ENCODE measurements at regions not wholly inside any gene's neighbourhood (a gene's known extent, or its start where the extent isn't known, plus 50 kb on each side); places are given as distances from the start of the nearest gene placed in this dataset.

- no peak for TF ChIP-seq ZBTB33 (IDR thresholded peaks at IDR 0.05; ENCODE audit: extremely low read depth, insufficient replicate concordance, low read length)
- TF ChIP-seq SP1 (IDR thresholded peaks at IDR 0.05; ENCODE audit: low read depth): no peak
- no peak for TF ChIP-seq POLR2AphosphoS5 (IDR thresholded peaks at IDR 0.05; ENCODE audit: low read depth, low read length)
Observed at GRCh38 chr10:83724471-83725241, 414.7 kb upstream of the GHITM start (continued).

GRCh38 chr10:83725567-83725966, 413.7 kb upstream of the GHITM start:
- Histone ChIP-seq H3K27ac (ENCODE audit: low read depth, low read length) (no peak overlapping the region), H3K79me2 (ENCODE audit: insufficient read depth, low read length) (no peaks in the 10 kb centered on the region), H3K4me3 (replicated peaks in 1 of 2; ENCODE audit: low read depth in 1 of 2, low read length in 2 of 2) (no peak overlapping the region), H3K9me3 (ENCODE audit: control insufficient read depth in 1 of 2, insufficient read depth in 1 of 2, low read depth in 1 of 2, low read length in 2 of 2) (peaks cover 9 to 13% of the 10 kb centered on the region in 2 experiments; a peak in 2 of 4 replicates), H2AFZ (ENCODE audit: low read depth, low read length, poor library complexity, severe bottlenecking) (no peak overlapping the region), H3K36me3 (ENCODE audit: control insufficient read depth in 1 of 2, insufficient read depth in 2 of 2, low read length in 2 of 2) (no peaks in the 10 kb centered on the region), H3K4me1 (ENCODE audit: control insufficient read depth in 1 of 2, insufficient read depth in 2 of 2, low read length in 2 of 2) (no peaks in the 10 kb centered on the region), H3K4me2 (ENCODE audit: low read length) (no peak overlapping the region), H4K20me1 (ENCODE audit: insufficient read depth) (no peaks in the 10 kb centered on the region), H3K27me3 (ENCODE audit: insufficient read depth, low read length) (no peaks in the 10 kb centered on the region), H3K9me2 (ENCODE audit: insufficient read depth) (no peaks in the 10 kb centered on the region), H3K9ac (ENCODE audit: low read length) (no peak overlapping the region)
- BruUV-seq (replicated peaks): no TSS peak
- intact Hi-C loops (cut with micrococcal nuclease): no loop called here
- DNase-seq (ENCODE audit: low read depth, low spot score) (no peak), ATAC-seq (no peak)
- ChIA-PET CTCF (no interaction called here), RAD21 (ENCODE audit: low non-redundant PET in 1 of 2, low total read pairs in 2 of 2, uncharacterized antibody in 2 of 2, unreplicated experiment in 2 of 2) (no interaction called here), POLR2A (no interaction called here)
- TF ChIP-seq JUND (IDR thresholded peaks at IDR 0.05) (no peak), SP1 (IDR thresholded peaks at IDR 0.05; ENCODE audit: low read depth) (no peak), ZNF274 (IDR thresholded peaks at IDR 0.05; ENCODE audit: low read depth, low read length) (no peak), TCF7L2 (IDR thresholded peaks at IDR 0.05; ENCODE audit: borderline replicate concordance, extremely low read depth, insufficient read depth, insufficient read length) (no peak), ZFX (IDR thresholded peaks at IDR 0.05) (no peak), SIN3A (IDR thresholded peaks at IDR 0.05; ENCODE audit: low read depth) (no peak), ZBTB33 (IDR thresholded peaks at IDR 0.05; ENCODE audit: extremely low read depth, insufficient replicate concordance, low read length) (no peak), CTCF (IDR thresholded peaks at IDR 0.05 in 2 of 3, conservative IDR thresholded peaks at IDR 0.05 in 1 of 3; ENCODE audit: borderline replicate concordance in 1 of 3, insufficient read depth in 1 of 3, low read depth in 2 of 3, low read length in 2 of 3) (no peak), MAX (IDR thresholded peaks at IDR 0.05) (no peak), EZH2phosphoT487 (IDR thresholded peaks at IDR 0.05; ENCODE audit: borderline replicate concordance) (no peak), SRF (IDR thresholded peaks at IDR 0.05; ENCODE audit: low read depth) (no peak), POLR2AphosphoS5 (IDR thresholded peaks at IDR 0.05; ENCODE audit: low read depth, low read length) (no peak)

Measured in HCT116 (cell line).